ENCODE measurements at regions not wholly inside any gene's neighbourhood (a gene's known extent, or its start where the extent isn't known, plus 50 kb on each side); places are given as distances from the start of the nearest gene placed in this dataset.

- TF ChIP-seq, protein P1, sequence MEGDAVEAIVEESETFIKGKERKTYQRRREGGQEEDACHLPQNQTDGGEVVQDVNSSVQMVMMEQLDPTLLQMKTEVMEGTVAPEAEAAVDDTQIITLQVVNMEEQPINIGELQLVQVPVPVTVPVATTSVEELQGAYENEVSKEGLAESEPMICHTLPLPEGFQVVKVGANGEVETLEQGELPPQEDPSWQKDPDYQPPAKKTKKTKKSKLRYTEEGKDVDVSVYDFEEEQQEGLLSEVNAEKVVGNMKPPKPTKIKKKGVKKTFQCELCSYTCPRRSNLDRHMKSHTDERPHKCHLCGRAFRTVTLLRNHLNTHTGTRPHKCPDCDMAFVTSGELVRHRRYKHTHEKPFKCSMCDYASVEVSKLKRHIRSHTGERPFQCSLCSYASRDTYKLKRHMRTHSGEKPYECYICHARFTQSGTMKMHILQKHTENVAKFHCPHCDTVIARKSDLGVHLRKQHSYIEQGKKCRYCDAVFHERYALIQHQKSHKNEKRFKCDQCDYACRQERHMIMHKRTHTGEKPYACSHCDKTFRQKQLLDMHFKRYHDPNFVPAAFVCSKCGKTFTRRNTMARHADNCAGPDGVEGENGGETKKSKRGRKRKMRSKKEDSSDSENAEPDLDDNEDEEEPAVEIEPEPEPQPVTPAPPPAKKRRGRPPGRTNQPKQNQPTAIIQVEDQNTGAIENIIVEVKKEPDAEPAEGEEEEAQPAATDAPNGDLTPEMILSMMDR (IDR thresholded peaks at IDR 0.05): no peak
- no peak for TF ChIP-seq POLR2AphosphoS5 (IDR thresholded peaks at IDR 0.05)
- TF ChIP-seq POLR2A (IDR thresholded peaks at IDR 0.05): no peak
These were observed 198.2 kb downstream of the CEP135 start for GRCh38 chr4:56146956-56147355.

Measured in gastroesophageal sphincter (tissue), 3 donors.